ENCODE measurements at regions not wholly inside any gene's neighbourhood (a gene's known extent, or its start where the extent isn't known, plus 50 kb on each side); places are given as distances from the start of the nearest gene placed in this dataset.

DNA sequence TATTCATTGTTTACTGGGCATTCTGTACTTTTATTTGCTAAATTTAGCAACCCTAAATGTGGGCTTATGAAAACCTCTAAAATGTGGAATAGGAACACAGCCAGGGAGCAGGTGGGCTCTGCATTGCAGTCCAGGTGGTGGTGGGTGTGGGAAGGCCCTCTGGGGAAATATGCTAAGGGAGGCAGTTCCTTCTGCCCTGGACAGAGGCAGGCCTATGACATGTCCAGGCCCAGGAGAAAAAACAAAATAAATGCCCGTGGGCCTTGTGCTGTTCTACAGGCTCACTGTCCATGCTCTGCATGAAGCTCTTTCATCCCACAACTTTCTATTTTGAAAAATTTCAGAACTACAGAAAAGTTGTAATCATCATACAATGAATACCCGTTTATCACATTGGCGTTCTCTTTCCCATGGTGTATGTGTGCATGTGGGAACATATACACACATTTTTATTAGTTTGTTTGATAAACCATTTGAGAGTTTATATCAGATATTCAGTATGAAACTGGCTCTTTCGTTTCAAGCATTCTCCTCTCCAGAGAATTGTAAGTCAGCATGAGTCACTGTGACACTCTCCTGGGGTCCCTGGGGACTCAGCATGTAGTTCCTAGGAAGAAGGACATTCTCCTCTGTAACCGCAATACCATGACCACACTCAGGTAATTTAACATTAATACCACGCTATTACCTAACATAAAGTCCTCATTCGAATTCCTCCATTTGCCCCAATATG, 505.3 kb downstream of the COG6 start:
- Histone ChIP-seq H3K4me1 (ENCODE audit: control insufficient read depth, extremely low read depth, insufficient read depth, low read length) (peaks cover 15% of the 10 kb centered on the region), H3K79me2 (ENCODE audit: control insufficient read depth, insufficient read depth, low read length) (no peaks in the 10 kb centered on the region), H3K9me3 (ENCODE audit: control insufficient read depth, low read depth, low read length) (no peaks in the 10 kb centered on the region), H2AFZ (ENCODE audit: control insufficient read depth, low read length) (no peak overlapping the region), H3K4me2 (ENCODE audit: control insufficient read depth, extremely low read depth, insufficient read depth, low read depth, low read length) (no peak overlapping the region), H3K9me1 (ENCODE audit: control insufficient read depth, extremely low read depth, insufficient read depth, low read length) (no peaks in the 10 kb centered on the region), H3K36me3 (ENCODE audit: control insufficient read depth in 2 of 2, extremely low read depth in 1 of 2, insufficient read depth in 2 of 2, low read length in 2 of 2) (no peaks in the 10 kb centered on the region), H3K4me3 (ENCODE audit: control insufficient read depth in 2 of 3, extremely low read depth in 1 of 3, insufficient read depth in 2 of 3, low read depth in 1 of 3, low read length in 3 of 3) (no peak overlapping the region), H3K27ac (ENCODE audit: control insufficient read depth, insufficient read depth, low read length) (no peak overlapping the region), H3K9ac (ENCODE audit: control insufficient read depth, extremely low read depth, insufficient read depth, low read length) (no peak overlapping the region), H3K27me3 (ENCODE audit: control insufficient read depth, extremely low read depth, insufficient read depth, low read length) (no peaks in the 10 kb centered on the region), H4K20me1 (ENCODE audit: control insufficient read depth, extremely low read depth, insufficient read depth, low read length) (no peaks in the 10 kb centered on the region)
- TF ChIP-seq, protein P1, sequence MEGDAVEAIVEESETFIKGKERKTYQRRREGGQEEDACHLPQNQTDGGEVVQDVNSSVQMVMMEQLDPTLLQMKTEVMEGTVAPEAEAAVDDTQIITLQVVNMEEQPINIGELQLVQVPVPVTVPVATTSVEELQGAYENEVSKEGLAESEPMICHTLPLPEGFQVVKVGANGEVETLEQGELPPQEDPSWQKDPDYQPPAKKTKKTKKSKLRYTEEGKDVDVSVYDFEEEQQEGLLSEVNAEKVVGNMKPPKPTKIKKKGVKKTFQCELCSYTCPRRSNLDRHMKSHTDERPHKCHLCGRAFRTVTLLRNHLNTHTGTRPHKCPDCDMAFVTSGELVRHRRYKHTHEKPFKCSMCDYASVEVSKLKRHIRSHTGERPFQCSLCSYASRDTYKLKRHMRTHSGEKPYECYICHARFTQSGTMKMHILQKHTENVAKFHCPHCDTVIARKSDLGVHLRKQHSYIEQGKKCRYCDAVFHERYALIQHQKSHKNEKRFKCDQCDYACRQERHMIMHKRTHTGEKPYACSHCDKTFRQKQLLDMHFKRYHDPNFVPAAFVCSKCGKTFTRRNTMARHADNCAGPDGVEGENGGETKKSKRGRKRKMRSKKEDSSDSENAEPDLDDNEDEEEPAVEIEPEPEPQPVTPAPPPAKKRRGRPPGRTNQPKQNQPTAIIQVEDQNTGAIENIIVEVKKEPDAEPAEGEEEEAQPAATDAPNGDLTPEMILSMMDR (optimal IDR thresholded peaks at IDR 0.05 in 1 of 3, IDR thresholded peaks at IDR 0.05 in 1 of 3, conservative IDR thresholded peaks at IDR 0.05 in 1 of 3; ENCODE audit: extremely low read depth in 1 of 3, insufficient read depth in 2 of 3, low read length in 3 of 3), result no peak
- no peak for TF ChIP-seq EZH2 (IDR thresholded peaks at IDR 0.05; ENCODE audit: low read length)
- dilution Hi-C loops (cut with MboI; ENCODE audit: extremely low pct_ligation_motif_present, low sequenced_read_pairs), result no loop called here
- FAIRE-seq (no peak), DNase-seq (ENCODE audit: low read depth, low spot score) (no peak)

GRCh38 chr13:40161351-40161810, 505.1 kb downstream of the FOXO1 start:
- no peaks in the 10 kb centered on the region for H4K20me1 ChIP-seq (ENCODE audit: control insufficient read depth, extremely low read depth, insufficient read depth, low read length)
- H2AFZ ChIP-seq (ENCODE audit: control insufficient read depth, low read length), result no peak overlapping the region
- dilution Hi-C loops (cut with MboI; ENCODE audit: extremely low pct_ligation_motif_present, low sequenced_read_pairs), result no loop called here
- peaks cover 15% of the 10 kb centered on the region for H3K4me1 ChIP-seq (ENCODE audit: control insufficient read depth, extremely low read depth, insufficient read depth, low read length)
- DNase-seq (ENCODE audit: low read depth, low spot score), result no peak
- H3K36me3 ChIP-seq (ENCODE audit: control insufficient read depth in 2 of 2, extremely low read depth in 1 of 2, insufficient read depth in 2 of 2, low read length in 2 of 2), result no peaks in the 10 kb centered on the region
- no peak overlapping the region for H3K4me3 ChIP-seq (ENCODE audit: control insufficient read depth in 2 of 3, extremely low read depth in 1 of 3, insufficient read depth in 2 of 3, low read depth in 1 of 3, low read length in 3 of 3)
- TF ChIP-seq EZH2 (IDR thresholded peaks at IDR 0.05; ENCODE audit: low read length), result no peak
- TF ChIP-seq, protein P1 (optimal IDR thresholded peaks at IDR 0.05 in 1 of 3, IDR thresholded peaks at IDR 0.05 in 1 of 3, conservative IDR thresholded peaks at IDR 0.05 in 1 of 3; ENCODE audit: extremely low read depth in 1 of 3, insufficient read depth in 2 of 3, low read length in 3 of 3), result no peak
- no peaks in the 10 kb centered on the region for H3K9me3 ChIP-seq (ENCODE audit: control insufficient read depth, low read depth, low read length)
- H3K27me3 ChIP-seq (ENCODE audit: control insufficient read depth, extremely low read depth, insufficient read depth, low read length), result no peaks in the 10 kb centered on the region
- no peak for FAIRE-seq
- H3K27ac ChIP-seq (ENCODE audit: control insufficient read depth, insufficient read depth, low read length), result no peak overlapping the region
- no peaks in the 10 kb centered on the region for H3K79me2 ChIP-seq (ENCODE audit: control insufficient read depth, insufficient read depth, low read length)
- no peak overlapping the region for H3K9ac ChIP-seq (ENCODE audit: control insufficient read depth, extremely low read depth, insufficient read depth, low read length)
- no peaks in the 10 kb centered on the region for H3K9me1 ChIP-seq (ENCODE audit: control insufficient read depth, extremely low read depth, insufficient read depth, low read length)
- no peak overlapping the region for H3K4me2 ChIP-seq (ENCODE audit: control insufficient read depth, extremely low read depth, insufficient read depth, low read depth, low read length)

All from keratinocyte (primary cell).